HG02571 (cell line): ENCODE measurements at regions not wholly inside any gene's neighbourhood (a gene's known extent, or its start where the extent isn't known, plus 50 kb on each side); places are given as distances from the start of the nearest gene placed in this dataset.
"Not testable (repeated sequence)": the region's sequence is repeated elsewhere in the genome, so short reads cannot be mapped to it uniquely, and the experiment has no call there.

Experiments
- ATAC-seq: cut with Tn5 transposase; IDR thresholded peaks from one replicate; pipeline ENCODE4 v1.9.1; 2021; ENCODE audit warnings: mild to moderate bottlenecking, moderate library complexity; ENCODE audit not compliant: unreplicated experiment

GRCh38 chr11:87574193-87574592 lies 536.5 kb downstream of the TMEM135 start:
- no peak for ATAC-seq

GRCh38 chr11:87573708-87574107 lies 536.0 kb downstream of the TMEM135 start:
- no peak for ATAC-seq

- no peak for ATAC-seq
These were observed 535.1 kb downstream of the TMEM135 start for GRCh38 chr11:87572881-87573280.

GRCh38 chr11:87560352-87560751 lies 522.6 kb downstream of the TMEM135 start:
- ATAC-seq: no peak

GRCh38 chr11:87559852-87560251 lies 522.1 kb downstream of the TMEM135 start:
- not testable (repeated sequence) for ATAC-seq

- no peak for ATAC-seq
These were observed 517.4 kb downstream of the TMEM135 start for GRCh38 chr11:87555101-87555500.

GRCh38 chr11:87548797-87549196 lies 511.1 kb downstream of the TMEM135 start:
- no peak for ATAC-seq

- no peak for ATAC-seq
These were observed 508.1 kb downstream of the TMEM135 start for GRCh38 chr11:87545858-87546257.

GRCh38 chr11:87539596-87539995 lies 501.9 kb downstream of the TMEM135 start:
- no peak for ATAC-seq

GRCh38 chr11:87536565-87536964 lies 498.8 kb downstream of the TMEM135 start:
- ATAC-seq: no peak

GRCh38 chr11:87536016-87536415 lies 498.3 kb downstream of the TMEM135 start:
- no peak for ATAC-seq

GRCh38 chr11:87535513-87535912 lies 497.8 kb downstream of the TMEM135 start:
- no peak for ATAC-seq

GRCh38 chr11:87531835-87532234 lies 494.1 kb downstream of the TMEM135 start:
- ATAC-seq: not testable (repeated sequence)

- no peak for ATAC-seq
These were observed 491.8 kb downstream of the TMEM135 start for GRCh38 chr11:87529486-87529885.

GRCh38 chr11:87528752-87529151 lies 491.0 kb downstream of the TMEM135 start:
- ATAC-seq: no peak

GRCh38 chr11:87523276-87523675 lies 485.5 kb downstream of the TMEM135 start:
- no peak for ATAC-seq

GRCh38 chr11:87518266-87518665 lies 480.5 kb downstream of the TMEM135 start:
- ATAC-seq: no peak

GRCh38 chr11:87517351-87517750 lies 479.6 kb downstream of the TMEM135 start:
- no peak for ATAC-seq

- ATAC-seq: not testable (repeated sequence)
These were observed 470.0 kb downstream of the TMEM135 start for GRCh38 chr11:87507722-87508121.

GRCh38 chr11:87506946-87507345 lies 469.2 kb downstream of the TMEM135 start:
- not testable (repeated sequence) for ATAC-seq

GRCh38 chr11:87501388-87501787 lies 463.7 kb downstream of the TMEM135 start:
- ATAC-seq: no peak

- not testable (repeated sequence) for ATAC-seq
These were observed 457.2 kb downstream of the TMEM135 start for GRCh38 chr11:87494936-87495335.

GRCh38 chr11:87494026-87494425 lies 456.3 kb downstream of the TMEM135 start:
- ATAC-seq: not testable (repeated sequence)

- ATAC-seq: no peak
These were observed 455.8 kb downstream of the TMEM135 start for GRCh38 chr11:87493516-87493915.
